HEK293 (cell line): ENCODE measurements at regions not wholly inside any gene's neighbourhood (a gene's known extent, or its start where the extent isn't known, plus 50 kb on each side); places are given as distances from the start of the nearest gene placed in this dataset.

Source experiments
- KLF9 ChIP-seq: fragments of 450-650 bp; formaldehyde crosslinking; IDR thresholded peaks from 2 replicates; pipeline ENCODE4 v1.5.1; 2016; ENCODE audit warnings: missing biosample characterization, missing genetic modification characterization, low read depth
- ZNF654 ChIP-seq: fragments of 450-650 bp; formaldehyde crosslinking; IDR thresholded peaks from 2 replicates; pipeline ENCODE4 v1.5.1; 2016; ENCODE audit warnings: low read depth, missing biosample characterization, missing genetic modification characterization
- TF ChIP-seq, protein P1 (sequence below): fragments of 450-650 bp; formaldehyde crosslinking; IDR thresholded peaks from 2 replicates; pipeline ENCODE4 v1.5.1; 2016; ENCODE audit warnings: missing biosample characterization, missing genetic modification characterization

DNA sequence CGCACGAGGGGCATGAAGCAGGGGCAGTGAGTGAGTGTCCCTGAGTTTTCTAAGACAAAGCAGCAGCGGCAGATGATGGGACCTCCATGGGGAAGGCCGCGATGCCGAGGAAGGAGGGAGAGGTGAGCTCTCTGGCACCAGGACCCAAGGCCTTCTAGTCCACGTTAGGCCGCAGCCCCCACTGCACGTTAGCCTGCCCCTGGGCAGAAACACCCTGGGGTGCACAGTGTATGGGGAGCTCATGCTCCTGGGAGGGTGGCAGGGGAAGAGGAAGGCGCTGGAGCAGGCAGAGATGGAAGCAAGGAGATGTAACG, 97.3 kb upstream of the IKZF1 start:
- TF ChIP-seq ZNF654 (tag by site-specific recombination) (no peak), KLF9 (no peak)
- TF ChIP-seq, protein P1, sequence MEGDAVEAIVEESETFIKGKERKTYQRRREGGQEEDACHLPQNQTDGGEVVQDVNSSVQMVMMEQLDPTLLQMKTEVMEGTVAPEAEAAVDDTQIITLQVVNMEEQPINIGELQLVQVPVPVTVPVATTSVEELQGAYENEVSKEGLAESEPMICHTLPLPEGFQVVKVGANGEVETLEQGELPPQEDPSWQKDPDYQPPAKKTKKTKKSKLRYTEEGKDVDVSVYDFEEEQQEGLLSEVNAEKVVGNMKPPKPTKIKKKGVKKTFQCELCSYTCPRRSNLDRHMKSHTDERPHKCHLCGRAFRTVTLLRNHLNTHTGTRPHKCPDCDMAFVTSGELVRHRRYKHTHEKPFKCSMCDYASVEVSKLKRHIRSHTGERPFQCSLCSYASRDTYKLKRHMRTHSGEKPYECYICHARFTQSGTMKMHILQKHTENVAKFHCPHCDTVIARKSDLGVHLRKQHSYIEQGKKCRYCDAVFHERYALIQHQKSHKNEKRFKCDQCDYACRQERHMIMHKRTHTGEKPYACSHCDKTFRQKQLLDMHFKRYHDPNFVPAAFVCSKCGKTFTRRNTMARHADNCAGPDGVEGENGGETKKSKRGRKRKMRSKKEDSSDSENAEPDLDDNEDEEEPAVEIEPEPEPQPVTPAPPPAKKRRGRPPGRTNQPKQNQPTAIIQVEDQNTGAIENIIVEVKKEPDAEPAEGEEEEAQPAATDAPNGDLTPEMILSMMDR (tag by site-specific recombination): no peak
